ENCODE measurements at regions not wholly inside any gene's neighbourhood (a gene's known extent, or its start where the extent isn't known, plus 50 kb on each side); places are given as distances from the start of the nearest gene placed in this dataset.

- ChIA-PET POLR2A (no interaction called here), CTCF (no interaction called here)
- no peak for TF ChIP-seq ZBTB43 (CRISPR knock-in tag; IDR thresholded peaks at IDR 0.05)
- no peak for TF ChIP-seq RORB (CRISPR knock-in tag; IDR thresholded peaks at IDR 0.05)
- peaks cover 2% of the 10 kb centered on the region; the same call in 1 of the 2 replicates for H3K27me3 Mint-ChIP-seq (ENCODE audit: low read depth)
- no peak overlapping the region for H3K4me3 Mint-ChIP-seq
- H3K9me3 Mint-ChIP-seq, result no peaks in the 10 kb centered on the region; the same call in 1 of the 2 replicates
- ATAC-seq (no peak), DNase-seq (ENCODE audit: low spot score) (no peak)
- H3K36me3 Mint-ChIP-seq, result no peaks in the 10 kb centered on the region
- H3K27ac Mint-ChIP-seq, result no peak overlapping the region
- H3K4me1 Mint-ChIP-seq, result peaks cover 38% of the 10 kb centered on the region
These were observed 540.4 kb upstream of the CDH11 start for GRCh38 chr16:65662256-65662655.

- H3K36me3 Mint-ChIP-seq, result no peaks in the 10 kb centered on the region
- H3K9me3 Mint-ChIP-seq, result no peaks in the 10 kb centered on the region; the same call in 1 of the 2 replicates
- ATAC-seq (no peak), DNase-seq (ENCODE audit: low spot score) (no peak)
- CTCF ChIA-PET, result no interaction called here
- POLR2A ChIA-PET, result no interaction called here
- no peak overlapping the region for H3K27ac Mint-ChIP-seq
- H3K27me3 Mint-ChIP-seq (ENCODE audit: low read depth), result peaks cover 2% of the 10 kb centered on the region; the same call in 1 of the 2 replicates
- TF ChIP-seq IRF1 (CRISPR knock-in tag; IDR thresholded peaks at IDR 0.05), result no peak
- TF ChIP-seq MYBL2 (CRISPR knock-in tag; IDR thresholded peaks at IDR 0.05), result no peak
- TF ChIP-seq RELA (CRISPR knock-in tag; IDR thresholded peaks at IDR 0.05; ENCODE audit: borderline replicate concordance), result no peak
- no peak for TF ChIP-seq OVOL2 (CRISPR knock-in tag; IDR thresholded peaks at IDR 0.05; ENCODE audit: borderline replicate concordance)
- no peak for TF ChIP-seq JUN (CRISPR knock-in tag; IDR thresholded peaks at IDR 0.05)
- TF ChIP-seq TP53 (CRISPR knock-in tag; IDR thresholded peaks at IDR 0.05), result no peak
- no peak for TF ChIP-seq NR2C2 (CRISPR knock-in tag; IDR thresholded peaks at IDR 0.05)
- TF ChIP-seq ZNF423 (CRISPR knock-in tag; IDR thresholded peaks at IDR 0.05), result no peak
- TF ChIP-seq GRHL2 (CRISPR knock-in tag; IDR thresholded peaks at IDR 0.05; ENCODE audit: insufficient replicate concordance, severe bottlenecking), result no peak
- no peak for TF ChIP-seq ETV6 (CRISPR knock-in tag; IDR thresholded peaks at IDR 0.05)
- no peak for TF ChIP-seq ZSCAN18 (CRISPR knock-in tag; IDR thresholded peaks at IDR 0.05)
- no peak for TF ChIP-seq ZNF416 (CRISPR knock-in tag; IDR thresholded peaks at IDR 0.05)
- TF ChIP-seq ZNF219 (CRISPR knock-in tag; IDR thresholded peaks at IDR 0.05; ENCODE audit: borderline replicate concordance), result no peak
- no peak for TF ChIP-seq GABPB1 (CRISPR knock-in tag; IDR thresholded peaks at IDR 0.05)
- TF ChIP-seq HMGXB4 (CRISPR knock-in tag; IDR thresholded peaks at IDR 0.05), result no peak
- TF ChIP-seq SOX15 (CRISPR knock-in tag; IDR thresholded peaks at IDR 0.05), result no peak
- no peak for TF ChIP-seq TEAD4 (CRISPR knock-in tag; IDR thresholded peaks at IDR 0.05)
- TF ChIP-seq NFATC4 (CRISPR knock-in tag; IDR thresholded peaks at IDR 0.05), result no peak
- no peak for TF ChIP-seq AFF4 (CRISPR knock-in tag; IDR thresholded peaks at IDR 0.05; ENCODE audit: borderline replicate concordance)
- TF ChIP-seq CREB1 (CRISPR knock-in tag; IDR thresholded peaks at IDR 0.05), result no peak
- H3K4me3 Mint-ChIP-seq, result no peak overlapping the region
- peaks cover 37% of the 10 kb centered on the region for H3K4me1 Mint-ChIP-seq
These were observed 539.7 kb upstream of the CDH11 start for GRCh38 chr16:65661558-65661957.

Measured in WTC11 (cell line).